ENCODE measurements at regions not wholly inside any gene's neighbourhood (a gene's known extent, or its start where the extent isn't known, plus 50 kb on each side); places are given as distances from the start of the nearest gene placed in this dataset.
A peak's percentile ranks its signal among the peaks of the same experiment; 100 is the strongest.
"Not testable (repeated sequence)": the region's sequence is repeated elsewhere in the genome, so short reads cannot be mapped to it uniquely, and the experiment has no call there.

GRCh38 chr10:3563298-3563697, 221.7 kb downstream of the KLF6 start:
- H4K20me1 ChIP-seq: no peaks in the 10 kb centered on the region
- no peak for TF ChIP-seq Cebpa-rat (IDR thresholded peaks at IDR 0.05)
- peaks cover 11 to 26% (median 19%) of the 10 kb centered on the region in 11 experiments; a peak in 21 of 22 replicates for H3K9me3 ChIP-seq (replicated peaks in 1 of 11)
- no peaks in the 10 kb centered on the region for H3K27me3 ChIP-seq
- H3K4me2 ChIP-seq: no peak overlapping the region
- no peaks in the 10 kb centered on the region for H3K36me3 ChIP-seq
- H3K4me1 ChIP-seq: peaks cover 0 to 19% (median 5%) of the 10 kb centered on the region in 10 experiments; a peak in 17 of 20 replicates
- H3K27ac ChIP-seq: no peak overlapping the region
- H3K4me3 ChIP-seq: no peak overlapping the region
- no peak overlapping the region for H3K9ac ChIP-seq

GRCh38 chr10:3560628-3561027, 224.4 kb downstream of the KLF6 start:
- H3K4me3 ChIP-seq, H3K27ac ChIP-seq, H3K4me2 ChIP-seq, H3K4me1 ChIP-seq, H4K20me1 ChIP-seq, H3K36me3 ChIP-seq, H3K27me3 ChIP-seq, H3K9ac ChIP-seq: not testable (repeated sequence)
- peaks cover 5 to 29% (median 12%) of the 10 kb centered on the region in 11 experiments; a peak in 21 of 22 replicates for H3K9me3 ChIP-seq (replicated peaks in 1 of 11)

- TF ChIP-seq Cebpa-rat (IDR thresholded peaks at IDR 0.05): no peak
- H3K9me3 ChIP-seq (replicated peaks in 1 of 11): peaks cover 0 to 25% (median 10%) of the 10 kb centered on the region in 11 experiments; a peak in 11 of 22 replicates
- H3K9ac ChIP-seq: no peak overlapping the region
- H3K27ac ChIP-seq: no peak overlapping the region
- no peak overlapping the region for H3K4me2 ChIP-seq
- H3K27me3 ChIP-seq: no peaks in the 10 kb centered on the region
- no peaks in the 10 kb centered on the region for H3K36me3 ChIP-seq
- no peak overlapping the region for H3K4me3 ChIP-seq
- H3K4me1 ChIP-seq: peaks cover 4 to 10% (median 6%) of the 10 kb centered on the region in 10 experiments
- H4K20me1 ChIP-seq: no peaks in the 10 kb centered on the region
Observed at GRCh38 chr10:3559527-3559926, 225.5 kb downstream of the KLF6 start.

- H3K9ac ChIP-seq: no peak overlapping the region
- H3K9me3 ChIP-seq (replicated peaks in 1 of 11): peaks cover 0 to 25% (median 10%) of the 10 kb centered on the region in 11 experiments; a peak in 11 of 22 replicates
- no peaks in the 10 kb centered on the region for H3K27me3 ChIP-seq
- H3K36me3 ChIP-seq: no peaks in the 10 kb centered on the region
- H3K4me3 ChIP-seq: no peak overlapping the region
- H3K4me1 ChIP-seq: peaks cover 9 to 15% (median 11%) of the 10 kb centered on the region in 10 experiments
- no peaks in the 10 kb centered on the region for H4K20me1 ChIP-seq
- no peak overlapping the region for H3K27ac ChIP-seq
- H3K4me2 ChIP-seq: no peak overlapping the region
- TF ChIP-seq Cebpa-rat (IDR thresholded peaks at IDR 0.05): no peak
Observed at GRCh38 chr10:3559011-3559410, 226.0 kb downstream of the KLF6 start.

GRCh38 chr10:3556191-3557017, 228.6 kb downstream of the KLF6 start:
- not testable (repeated sequence) for H3K27ac ChIP-seq, H3K4me2 ChIP-seq, H3K4me3 ChIP-seq, H3K9ac ChIP-seq, H4K20me1 ChIP-seq, H3K36me3 ChIP-seq, H3K27me3 ChIP-seq
- Histone ChIP-seq H3K9me3 (replicated peaks in 1 of 11) (peaks cover 0 to 25% (median 10%) of the 10 kb centered on the region in 11 experiments; a peak in 11 of 22 replicates), H3K4me1 (peaks cover 22 to 40% (median 36%) of the 10 kb centered on the region in 10 experiments)

GRCh38 chr10:3554121-3554522, 230.9 kb downstream of the KLF6 start:
- peak overlapping the region in 9 of 10 experiments; percentile 13 to 57 (median 40); a peak in 13 of 20 replicates for H3K4me3 ChIP-seq
- no peaks in the 10 kb centered on the region for H3K36me3 ChIP-seq
- H3K4me1 ChIP-seq: peaks cover 23 to 60% (median 47%) of the 10 kb centered on the region in 10 experiments
- H3K9ac ChIP-seq: peak overlapping the region; percentile 54 to 77 (median 68); a peak in 20 of 22 replicates
- TF ChIP-seq Cebpa-rat (IDR thresholded peaks at IDR 0.05): no peak
- peaks cover 0 to 25% (median 10%) of the 10 kb centered on the region in 11 experiments; a peak in 11 of 22 replicates for H3K9me3 ChIP-seq (replicated peaks in 1 of 11)
- H3K27me3 ChIP-seq: no peaks in the 10 kb centered on the region
- H3K4me2 ChIP-seq: peak overlapping the region; percentile 71 to 97 (median 86)
- H4K20me1 ChIP-seq: no peaks in the 10 kb centered on the region
- peak overlapping the region; percentile 31 to 85 (median 78); a peak in 21 of 22 replicates for H3K27ac ChIP-seq

GRCh38 chr10:3552281-3552680, 232.7 kb downstream of the KLF6 start:
- H3K27me3 ChIP-seq: no peaks in the 10 kb centered on the region
- H3K27ac ChIP-seq: peak overlapping the region in 4 of 11 experiments; percentile 28 to 49 (median 36); a peak in 4 of 22 replicates
- no peak for TF ChIP-seq Cebpa-rat (IDR thresholded peaks at IDR 0.05)
- H3K36me3 ChIP-seq: no peaks in the 10 kb centered on the region
- H3K4me3 ChIP-seq: no peak overlapping the region
- no peaks in the 10 kb centered on the region for H4K20me1 ChIP-seq
- no peak overlapping the region for H3K9ac ChIP-seq
- H3K4me1 ChIP-seq: peaks cover 24 to 68% (median 54%) of the 10 kb centered on the region in 10 experiments
- H3K4me2 ChIP-seq: peak overlapping the region; percentile 1 to 97 (median 70); a peak in 20 of 22 replicates
- H3K9me3 ChIP-seq (replicated peaks in 1 of 11): peaks cover 13 to 28% (median 15%) of the 10 kb centered on the region in 11 experiments

GRCh38 chr10:3551761-3552160, 233.2 kb downstream of the KLF6 start:
- no peak overlapping the region for H3K4me3 ChIP-seq
- H3K4me1 ChIP-seq: peaks cover 24 to 68% (median 54%) of the 10 kb centered on the region in 10 experiments
- peaks cover 14 to 25% (median 16%) of the 10 kb centered on the region in 11 experiments for H3K9me3 ChIP-seq (replicated peaks in 1 of 11)
- no peak for TF ChIP-seq Cebpa-rat (IDR thresholded peaks at IDR 0.05)
- H3K4me2 ChIP-seq: peak overlapping the region in 10 of 11 experiments; percentile 1 to 97 (median 73); a peak in 19 of 22 replicates
- H3K27ac ChIP-seq: peak overlapping the region in 4 of 11 experiments; percentile 28 to 49 (median 36); a peak in 3 of 22 replicates
- no peak overlapping the region for H3K9ac ChIP-seq
- no peaks in the 10 kb centered on the region for H3K27me3 ChIP-seq
- no peaks in the 10 kb centered on the region for H4K20me1 ChIP-seq
- H3K36me3 ChIP-seq: no peaks in the 10 kb centered on the region

GRCh38 chr10:3549118-3549517, 235.9 kb downstream of the KLF6 start:
- no peak overlapping the region for H3K27ac ChIP-seq

More at GRCh38 chr10:3549118-3549517, 235.9 kb downstream of the KLF6 start:
- Histone ChIP-seq H3K4me2 (peak overlapping the region in 9 of 11 experiments; percentile 9 to 63 (median 60); a peak in 14 of 22 replicates), H3K4me1 (peaks cover 15 to 55% (median 43%) of the 10 kb centered on the region in 10 experiments), H3K27me3 (no peaks in the 10 kb centered on the region), H3K9me3 (replicated peaks in 1 of 11) (peaks cover 14 to 31% (median 22%) of the 10 kb centered on the region in 11 experiments), H3K9ac (no peak overlapping the region), H3K4me3 (no peak overlapping the region), H4K20me1 (no peaks in the 10 kb centered on the region), H3K36me3 (no peaks in the 10 kb centered on the region)
- TF ChIP-seq Cebpa-rat (IDR thresholded peaks at IDR 0.05): no peak
